ENCODE measurements at regions not wholly inside any gene's neighbourhood (a gene's known extent, or its start where the extent isn't known, plus 50 kb on each side); places are given as distances from the start of the nearest gene placed in this dataset.

DNA sequence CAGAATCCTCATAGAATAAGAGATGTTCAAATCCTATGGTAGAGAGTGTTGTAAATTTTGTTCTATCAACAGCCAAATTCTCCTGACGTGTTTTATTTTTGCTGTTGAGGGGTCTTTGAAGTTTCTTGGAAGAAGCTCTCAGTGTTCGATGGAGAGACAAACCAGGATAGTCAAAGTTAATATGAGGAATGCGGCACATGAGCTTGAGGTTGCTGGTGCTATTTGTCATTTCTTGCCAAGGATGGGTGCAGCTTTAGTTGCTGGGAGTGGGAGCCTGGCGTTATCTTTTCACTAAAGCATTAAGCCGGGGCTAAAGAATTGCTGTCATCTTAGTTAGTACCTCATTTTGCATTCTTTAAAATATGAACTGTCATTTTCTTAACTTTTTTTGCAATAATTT lies 239.9 kb upstream of the CSNK1A1L start:
- Histone ChIP-seq H4K20me1 (no peaks in the 10 kb centered on the region), H3K4me3 (no peak overlapping the region), H3K27ac (no peak overlapping the region), H3K9ac (no peak overlapping the region), H3K4me2 (no peak overlapping the region), H3K4me1 (no peaks in the 10 kb centered on the region), H3K9me3 (replicated peaks in 1 of 11) (no peaks in the 10 kb centered on the region), H3K36me3 (no peaks in the 10 kb centered on the region), H3K27me3 (no peaks in the 10 kb centered on the region)
- TF ChIP-seq Cebpa-rat (IDR thresholded peaks at IDR 0.05), result no peak

DNA sequence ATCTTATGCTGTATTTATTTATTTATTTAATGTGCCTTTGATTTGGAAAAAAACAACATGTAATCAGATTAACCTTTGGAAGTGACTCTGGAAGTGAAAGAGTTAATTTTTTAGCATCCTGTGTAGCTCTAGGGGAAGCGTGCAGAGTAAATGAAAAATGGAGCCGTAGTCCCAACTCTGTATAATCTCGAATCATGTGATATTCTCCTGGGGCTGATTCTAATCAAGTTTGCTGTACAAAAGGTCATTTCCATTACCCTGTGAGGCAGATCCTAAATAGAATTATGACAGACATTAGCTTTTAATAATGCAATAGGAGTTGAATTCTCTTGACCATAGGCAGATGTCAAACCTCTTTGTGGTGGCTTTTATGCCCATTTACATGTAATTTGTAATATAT lies 238.6 kb upstream of the CSNK1A1L start:
- no peaks in the 10 kb centered on the region for H3K36me3 ChIP-seq
- H3K27me3 ChIP-seq, result no peaks in the 10 kb centered on the region
- no peak for TF ChIP-seq Cebpa-rat (IDR thresholded peaks at IDR 0.05)
- H3K27ac ChIP-seq, result no peak overlapping the region
- H3K4me3 ChIP-seq, result no peak overlapping the region
- no peaks in the 10 kb centered on the region for H3K4me1 ChIP-seq
- H3K9me3 ChIP-seq (replicated peaks in 1 of 11), result no peaks in the 10 kb centered on the region
- H3K4me2 ChIP-seq, result no peak overlapping the region
- no peaks in the 10 kb centered on the region for H4K20me1 ChIP-seq
- H3K9ac ChIP-seq, result no peak overlapping the region

DNA sequence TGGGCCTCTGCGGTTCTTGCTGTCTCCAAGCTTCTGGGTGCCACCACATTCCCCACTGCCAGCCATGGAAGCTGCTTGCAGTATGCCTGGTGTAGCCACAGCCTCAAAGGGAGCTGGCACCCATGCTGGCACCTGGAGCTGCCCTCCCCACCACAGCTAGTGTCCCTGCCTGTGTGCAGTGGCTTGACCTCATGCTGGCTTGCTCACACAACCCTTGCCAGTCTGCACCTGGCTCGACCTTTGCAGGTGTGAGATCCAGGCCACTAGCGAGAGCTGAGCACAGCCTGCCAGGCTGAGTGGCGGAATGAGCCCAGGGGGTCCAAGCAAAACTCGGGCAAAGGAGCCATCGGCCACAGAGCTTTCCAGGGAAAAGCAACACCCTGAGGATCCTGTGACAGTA lies 236.7 kb upstream of the CSNK1A1L start:
- H3K36me3 ChIP-seq, result no peaks in the 10 kb centered on the region
- no peak overlapping the region for H3K9ac ChIP-seq
- H3K9me3 ChIP-seq (replicated peaks in 1 of 11), result no peaks in the 10 kb centered on the region
- no peak overlapping the region for H3K4me2 ChIP-seq
- TF ChIP-seq Cebpa-rat (IDR thresholded peaks at IDR 0.05), result no peak
- H3K4me1 ChIP-seq, result no peaks in the 10 kb centered on the region
- H4K20me1 ChIP-seq, result no peaks in the 10 kb centered on the region
- no peak overlapping the region for H3K27ac ChIP-seq
- no peaks in the 10 kb centered on the region for H3K27me3 ChIP-seq
- H3K4me3 ChIP-seq, result no peak overlapping the region

DNA sequence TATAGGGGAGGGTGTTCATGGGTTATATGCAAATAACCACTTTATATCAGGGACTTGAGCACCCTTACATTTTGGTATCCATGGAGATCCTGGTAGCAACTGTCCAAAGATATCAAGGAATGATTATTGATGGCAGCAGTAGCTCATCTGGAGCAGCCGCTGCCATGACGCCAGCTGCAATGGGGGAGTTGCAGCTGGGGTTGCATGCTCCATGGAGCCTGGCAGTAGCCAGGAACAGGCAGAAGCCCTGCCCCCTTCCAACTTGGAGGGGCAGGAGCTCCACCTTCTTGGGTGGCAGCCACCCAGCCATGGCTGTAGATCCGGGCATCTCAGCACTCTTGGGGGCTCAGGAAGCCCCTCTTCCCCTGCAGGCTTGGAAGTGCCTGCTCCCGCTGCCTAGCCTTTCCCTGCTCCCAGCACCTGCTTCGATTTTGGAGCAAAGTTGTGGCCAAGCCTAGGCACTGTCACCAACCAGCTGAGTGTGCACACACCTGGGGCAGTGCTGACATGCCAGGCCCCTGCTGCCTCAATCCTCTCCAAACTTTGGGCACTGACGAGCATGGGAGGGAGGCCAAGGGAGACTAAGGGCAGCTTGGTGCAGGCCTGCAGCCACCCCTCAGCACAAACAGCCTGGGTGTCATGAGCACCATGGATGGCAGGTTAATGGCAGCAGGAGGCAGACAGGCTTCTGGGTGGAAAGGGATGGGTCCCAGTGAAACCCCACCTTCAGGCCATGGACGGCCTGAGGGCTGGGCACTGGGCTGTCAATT lies 235.6 kb upstream of the CSNK1A1L start:
- no peaks in the 10 kb centered on the region for H3K4me1 ChIP-seq

DNA sequence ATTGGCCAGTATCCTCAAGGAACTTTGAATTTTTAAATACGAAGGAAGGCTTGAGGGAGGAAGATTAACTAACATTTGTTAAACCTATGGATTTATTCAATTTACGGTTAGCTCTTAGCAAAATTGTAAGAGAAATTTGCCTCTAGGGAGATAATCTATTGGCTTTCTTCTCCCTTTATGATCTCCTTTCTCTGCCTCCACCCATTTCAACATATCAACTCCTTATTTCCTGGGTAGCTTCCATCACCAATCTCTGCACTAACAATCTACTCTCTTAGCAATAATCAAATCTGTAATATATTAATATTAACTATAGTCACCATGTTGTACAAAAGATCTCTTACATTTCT lies 233.9 kb upstream of the CSNK1A1L start:
- Histone ChIP-seq H3K27me3 (no peaks in the 10 kb centered on the region), H3K9ac (no peak overlapping the region), H3K27ac (no peak overlapping the region), H3K9me3 (replicated peaks in 1 of 11) (no peaks in the 10 kb centered on the region), H3K36me3 (no peaks in the 10 kb centered on the region), H4K20me1 (no peaks in the 10 kb centered on the region), H3K4me3 (no peak overlapping the region), H3K4me2 (no peak overlapping the region), H3K4me1 (no peaks in the 10 kb centered on the region)
- no peak for TF ChIP-seq Cebpa-rat (IDR thresholded peaks at IDR 0.05)

More for the DNA sequence above, 235.6 kb upstream of the CSNK1A1L start:
- TF ChIP-seq Cebpa-rat (IDR thresholded peaks at IDR 0.05), result no peak
- Histone ChIP-seq H3K4me2 (no peak overlapping the region), H3K9me3 (replicated peaks in 1 of 11) (no peaks in the 10 kb centered on the region), H3K36me3 (no peaks in the 10 kb centered on the region), H4K20me1 (no peaks in the 10 kb centered on the region), H3K27me3 (no peaks in the 10 kb centered on the region), H3K4me3 (no peak overlapping the region), H3K9ac (no peak overlapping the region), H3K27ac (no peak overlapping the region)

DNA sequence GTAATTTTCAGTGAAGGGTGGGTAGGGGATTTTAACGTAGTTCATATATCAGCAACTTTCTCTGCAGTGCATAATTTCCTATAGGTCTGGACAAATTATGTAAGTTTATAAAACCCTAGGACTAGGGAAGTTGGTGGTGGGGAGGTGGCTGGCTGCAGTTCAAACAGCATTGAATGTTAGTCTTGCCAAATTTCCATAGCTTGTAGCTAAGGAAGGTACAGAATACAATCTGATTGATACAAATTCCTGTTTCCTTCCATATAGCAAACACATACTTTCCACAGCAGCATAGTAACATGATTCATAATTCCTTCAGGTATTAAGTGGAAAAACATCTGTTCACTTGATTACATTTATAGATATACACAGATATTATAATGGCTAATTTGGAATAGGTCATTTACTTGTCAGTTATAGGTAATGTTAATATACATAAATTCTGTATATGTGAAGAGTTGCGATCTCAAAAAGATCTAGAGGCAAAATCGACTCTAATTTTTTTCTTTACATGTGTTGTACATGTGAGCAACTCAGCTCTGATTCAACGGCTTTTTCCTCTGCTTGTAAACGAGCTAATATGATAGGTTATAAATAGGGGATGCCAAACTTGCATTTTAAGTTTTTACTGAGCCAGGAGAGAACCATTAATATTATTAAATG lies 233.4 kb upstream of the CSNK1A1L start:
- H3K9me3 ChIP-seq (replicated peaks in 1 of 11), result no peaks in the 10 kb centered on the region
- no peak overlapping the region for H3K27ac ChIP-seq
- H4K20me1 ChIP-seq, result no peaks in the 10 kb centered on the region
- H3K9ac ChIP-seq, result no peak overlapping the region
- H3K4me1 ChIP-seq, result no peaks in the 10 kb centered on the region
- TF ChIP-seq Cebpa-rat (IDR thresholded peaks at IDR 0.05), result no peak
- H3K4me3 ChIP-seq, result no peak overlapping the region
- H3K36me3 ChIP-seq, result no peaks in the 10 kb centered on the region
- H3K4me2 ChIP-seq, result no peak overlapping the region
- H3K27me3 ChIP-seq, result no peaks in the 10 kb centered on the region

DNA sequence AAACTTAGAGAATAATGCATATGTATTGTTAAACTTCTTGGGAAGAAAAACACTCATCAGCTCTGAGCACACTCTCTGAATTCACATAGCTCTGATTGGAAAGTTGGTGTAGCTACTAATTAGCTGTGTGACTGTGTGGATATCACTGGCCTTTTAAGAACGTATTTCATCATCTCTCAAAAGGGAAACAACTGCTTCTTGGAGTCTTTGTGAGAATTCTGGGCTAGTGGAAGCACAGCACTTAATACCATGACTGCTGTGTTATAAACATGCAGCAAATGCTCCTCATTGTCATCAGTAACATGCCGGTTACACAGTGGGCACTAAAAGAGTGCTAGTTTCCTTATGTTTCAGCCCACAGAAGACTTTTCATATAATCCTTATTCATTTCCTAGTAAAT lies 220.9 kb upstream of the CSNK1A1L start:
- Histone ChIP-seq H3K4me1 (no peaks in the 10 kb centered on the region), H3K9ac (no peak overlapping the region), H3K36me3 (no peaks in the 10 kb centered on the region), H3K4me3 (no peak overlapping the region), H3K27me3 (no peaks in the 10 kb centered on the region), H3K9me3 (replicated peaks in 1 of 11) (peaks cover 0 to 8% (median 4%) of the 10 kb centered on the region in 11 experiments; a peak in 11 of 22 replicates), H3K4me2 (no peak overlapping the region), H4K20me1 (no peaks in the 10 kb centered on the region), H3K27ac (no peak overlapping the region)
- no peak for TF ChIP-seq Cebpa-rat (IDR thresholded peaks at IDR 0.05)

DNA sequence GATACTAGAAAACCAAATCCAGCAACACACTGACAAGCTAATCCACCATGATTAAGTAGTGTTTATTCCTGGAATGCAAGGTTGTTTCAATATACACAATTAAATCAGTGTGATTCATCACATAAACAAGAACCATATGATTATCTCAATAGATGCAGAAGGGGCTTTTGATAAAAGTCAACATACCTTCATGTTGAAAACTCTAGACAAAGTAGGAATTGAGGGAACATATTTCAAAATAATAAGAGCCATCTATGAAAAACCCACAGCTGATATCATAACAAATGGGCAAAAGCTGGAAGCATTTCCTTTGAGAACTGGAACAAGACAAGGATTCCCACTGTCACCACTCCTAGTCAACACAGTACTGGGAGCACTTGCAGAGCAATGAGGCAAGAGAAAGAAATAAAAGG lies 213.6 kb upstream of the CSNK1A1L start:
- Histone ChIP-seq H3K27ac (no peak overlapping the region), H3K36me3 (no peaks in the 10 kb centered on the region), H3K4me3 (no peak overlapping the region), H3K9me3 (replicated peaks in 1 of 11) (peaks cover 7 to 26% (median 18%) of the 10 kb centered on the region in 11 experiments; a peak in 17 of 22 replicates), H3K27me3 (no peaks in the 10 kb centered on the region), H4K20me1 (no peaks in the 10 kb centered on the region), H3K4me1 (no peaks in the 10 kb centered on the region), H3K4me2 (no peak overlapping the region), H3K9ac (no peak overlapping the region)
- no peak for TF ChIP-seq Cebpa-rat (IDR thresholded peaks at IDR 0.05)

DNA sequence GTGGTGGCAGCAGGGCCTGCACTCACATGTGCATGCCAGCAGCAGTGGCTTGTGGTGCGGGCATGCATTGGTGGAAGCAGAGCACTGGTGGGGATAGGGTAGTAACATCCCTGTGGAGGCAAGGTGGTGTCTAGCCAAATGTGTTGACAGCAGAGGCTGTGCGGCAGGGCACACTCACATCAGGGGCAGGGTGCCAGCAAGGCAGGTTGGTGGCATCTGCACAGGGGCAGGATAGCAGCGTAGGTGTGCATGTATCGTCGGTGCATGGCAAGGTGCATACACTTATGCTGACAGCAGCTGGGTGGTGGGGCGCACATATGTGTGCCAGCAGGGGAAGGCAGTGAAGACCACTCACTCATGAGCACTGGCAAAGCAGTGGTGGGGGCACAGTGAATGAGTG lies 211.5 kb upstream of the CSNK1A1L start:
- no peaks in the 10 kb centered on the region for H3K4me1 ChIP-seq
- H3K9me3 ChIP-seq (replicated peaks in 1 of 11), result peaks cover 7 to 26% (median 18%) of the 10 kb centered on the region in 11 experiments; a peak in 17 of 22 replicates
- no peak overlapping the region for H3K4me2 ChIP-seq
- no peak overlapping the region for H3K27ac ChIP-seq
- H4K20me1 ChIP-seq, result no peaks in the 10 kb centered on the region
- H3K27me3 ChIP-seq, result no peaks in the 10 kb centered on the region
- H3K4me3 ChIP-seq, result no peak overlapping the region
- H3K9ac ChIP-seq, result no peak overlapping the region
- no peak for TF ChIP-seq Cebpa-rat (IDR thresholded peaks at IDR 0.05)
- no peaks in the 10 kb centered on the region for H3K36me3 ChIP-seq

DNA sequence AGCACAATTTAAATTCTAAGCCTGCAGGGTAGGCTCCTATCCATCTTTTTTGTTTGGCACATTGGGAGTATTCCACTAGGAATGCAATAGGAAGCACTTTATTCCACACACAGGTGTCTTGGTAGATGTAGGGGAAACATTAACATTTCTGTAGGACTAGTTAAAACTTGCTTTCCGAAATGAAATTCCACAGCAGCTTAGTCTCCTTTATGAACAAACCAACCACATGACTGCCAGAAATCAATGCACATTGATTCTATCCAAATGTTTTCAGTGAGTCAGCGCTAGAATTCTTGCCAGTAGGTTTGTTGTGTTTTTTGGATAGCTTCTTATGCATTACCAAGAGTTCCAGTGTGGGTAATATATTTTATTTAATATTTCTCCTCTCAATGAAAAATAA lies 207.9 kb upstream of the CSNK1A1L start:
- Histone ChIP-seq H3K36me3 (no peaks in the 10 kb centered on the region), H4K20me1 (no peaks in the 10 kb centered on the region), H3K9ac (no peak overlapping the region), H3K27me3 (no peaks in the 10 kb centered on the region), H3K4me1 (no peaks in the 10 kb centered on the region), H3K4me3 (no peak overlapping the region), H3K4me2 (no peak overlapping the region), H3K9me3 (replicated peaks in 1 of 11) (peaks cover 7 to 23% (median 16%) of the 10 kb centered on the region in 11 experiments; a peak in 17 of 22 replicates), H3K27ac (no peak overlapping the region)
- no peak for TF ChIP-seq Cebpa-rat (IDR thresholded peaks at IDR 0.05)

All from BLaER1 treated with 17β-estradiol and CSF1 and Interleukin-3, amounts not matched to agents 10 nM and 100 nM (cell line).